GM23338 (cell line): ENCODE measurements at regions not wholly inside any gene's neighbourhood (a gene's known extent, or its start where the extent isn't known, plus 50 kb on each side); places are given as distances from the start of the nearest gene placed in this dataset.

Experiments
- ATAC-seq: fragments of 200-7000 bp; cut with Tn5 transposase; 3 replicates; pipeline ENCODE4 v1.9.1; 2020
- DNase-seq: peaks from one replicate; pipeline ENCODE4 v3.0.0-alpha.2; 2015; ENCODE audit warnings: low spot score
- H2AFZ ChIP-seq: fragments of 200-600 bp; sonication (generic); 2 replicates; pipeline ENCODE4 v1.8.0; 2016; ENCODE audit warnings: antibody characterized with exemption, mild to moderate bottlenecking, moderate library complexity
- H3F3A ChIP-seq: fragments of 200-600 bp; sonication (generic); replicated peaks from 2 replicates; pipeline ENCODE4 v1.8.0; 2017; ENCODE audit warnings: antibody characterized with exemption, mixed run types, low read depth
- H3K27ac ChIP-seq: fragments of 200-600 bp; sonication (generic); 2 replicates; pipeline ENCODE4 v1.6.1; 2016; ENCODE audit warnings: low read depth
- H3K27me3 ChIP-seq: fragments of 200-600 bp; sonication (generic); 2 replicates; pipeline ENCODE4 v1.8.0; 2016; ENCODE audit warnings: mild to moderate bottlenecking, mixed run types, moderate library complexity; ENCODE audit not compliant: insufficient read depth
- H3K36me3 ChIP-seq: fragments of 200-600 bp; sonication (generic); 2 replicates; pipeline ENCODE4 v1.8.0; 2016; ENCODE audit warnings: mild to moderate bottlenecking; ENCODE audit not compliant: insufficient read depth
- H3K4me1 ChIP-seq: fragments of 200-600 bp; sonication (generic); 2 replicates; pipeline ENCODE4 v1.8.0; 2016; ENCODE audit warnings: mild to moderate bottlenecking, moderate library complexity; ENCODE audit not compliant: insufficient read depth
- H3K4me2 ChIP-seq: fragments of 200-600 bp; sonication (generic); 2 replicates; pipeline ENCODE4 v1.7.1; 2017; ENCODE audit warnings: mixed run types
- H3K4me3 ChIP-seq: fragments of 200-600 bp; sonication (generic); 2 replicates; pipeline ENCODE4 v1.6.1; 2016; ENCODE audit warnings: mixed run types
- H3K79me2 ChIP-seq: fragments of 200-600 bp; sonication (generic); replicated peaks from 2 replicates; pipeline ENCODE4 v1.8.0; 2017; ENCODE audit warnings: mild to moderate bottlenecking; ENCODE audit not compliant: insufficient read depth
- H3K9me2 ChIP-seq: fragments of 200-600 bp; sonication (generic); 2 replicates; pipeline ENCODE4 v1.8.0; 2017; ENCODE audit not compliant: insufficient read depth
- H4K20me1 ChIP-seq: fragments of 200-600 bp; sonication (generic); replicated peaks from 2 replicates; pipeline ENCODE4 v1.8.0; 2017; ENCODE audit warnings: mild to moderate bottlenecking; ENCODE audit not compliant: insufficient read depth
- H3K27ac Mint-ChIP-seq: 2 replicates; pipeline ENCODE4 v1.8.0; 2020; ENCODE audit warnings: inconsistent platforms, mild to moderate bottlenecking, moderate library complexity, mixed read lengths
- H3K27me3 Mint-ChIP-seq: 3 replicates; pipeline ENCODE4 v1.8.0; 2022; ENCODE audit warnings: low read depth, mild to moderate bottlenecking, moderate library complexity, mixed read lengths, inconsistent platforms; ENCODE audit not compliant: insufficient read depth, poor library complexity
- H3K36me3 Mint-ChIP-seq: 3 replicates; pipeline ENCODE4 v1.8.0; 2021; ENCODE audit warnings: low read depth, mild to moderate bottlenecking, inconsistent platforms, moderate library complexity, mixed read lengths
- H3K4me1 Mint-ChIP-seq: 3 replicates; pipeline ENCODE4 v1.8.0; 2020; ENCODE audit warnings: mild to moderate bottlenecking, inconsistent platforms, mixed read lengths
- H3K4me3 Mint-ChIP-seq: 3 replicates; pipeline ENCODE4 v1.8.0; 2021; ENCODE audit warnings: moderate library complexity, mild to moderate bottlenecking, inconsistent platforms, mixed read lengths
- H3K9me3 Mint-ChIP-seq: 3 replicates; pipeline ENCODE4 v1.8.0; 2020; ENCODE audit warnings: moderate library complexity, mild to moderate bottlenecking, inconsistent platforms, mixed read lengths
- CREB1 ChIP-seq: fragments of 250-450 bp; sonication (Bioruptor Pico); IDR thresholded peaks from 2 replicates; pipeline ENCODE4 v1.5.0; 2020; ENCODE audit warnings: low read depth, mild to moderate bottlenecking, moderate library complexity
- EZH2 ChIP-seq: fragments of 200-600 bp; sonication (generic); IDR thresholded peaks from one replicate; pipeline ENCODE4 v1.8.0; 2017; ENCODE audit warnings: antibody characterized with exemption, mild to moderate bottlenecking, low read depth; ENCODE audit not compliant: unreplicated experiment
- EZH2phosphoT487 ChIP-seq: fragments of 200-600 bp; sonication (generic); IDR thresholded peaks from one replicate; pipeline ENCODE4 v1.8.1; 2018; ENCODE audit warnings: antibody characterized with exemption; ENCODE audit not compliant: unreplicated experiment
- JUNB ChIP-seq: IDR thresholded peaks from one replicate; pipeline ENCODE4 v1.6.1; 2016; ENCODE audit warnings: antibody characterized with exemption; ENCODE audit not compliant: unreplicated experiment
- POLR2AphosphoS5 ChIP-seq: IDR thresholded peaks from 2 replicates; pipeline ENCODE4 v1.6.1; 2016; ENCODE audit warnings: antibody characterized with exemption, low read depth
- ZNF331 ChIP-seq: fragments of 250-450 bp; sonication (Bioruptor Pico); IDR thresholded peaks from 2 replicates; pipeline ENCODE4 v1.5.0; 2020; ENCODE audit warnings: low read depth, mild to moderate bottlenecking, moderate library complexity
- TF ChIP-seq, protein P1 (sequence below): fragments of 250-450 bp; sonication (Bioruptor Pico); IDR thresholded peaks from 2 replicates; pipeline ENCODE4 v1.5.0; 2020; ENCODE audit warnings: mild to moderate bottlenecking, moderate library complexity
- TF ChIP-seq, protein P2 (sequence below): IDR thresholded peaks from one replicate; pipeline ENCODE4 v1.6.1; 2018; ENCODE audit warnings: antibody characterized with exemption; ENCODE audit not compliant: unreplicated experiment
- TF ChIP-seq, protein P3 (sequence below): IDR thresholded peaks from 2 replicates; pipeline ENCODE4 v1.6.1; 2016; ENCODE audit warnings: antibody characterized with exemption

DNA sequence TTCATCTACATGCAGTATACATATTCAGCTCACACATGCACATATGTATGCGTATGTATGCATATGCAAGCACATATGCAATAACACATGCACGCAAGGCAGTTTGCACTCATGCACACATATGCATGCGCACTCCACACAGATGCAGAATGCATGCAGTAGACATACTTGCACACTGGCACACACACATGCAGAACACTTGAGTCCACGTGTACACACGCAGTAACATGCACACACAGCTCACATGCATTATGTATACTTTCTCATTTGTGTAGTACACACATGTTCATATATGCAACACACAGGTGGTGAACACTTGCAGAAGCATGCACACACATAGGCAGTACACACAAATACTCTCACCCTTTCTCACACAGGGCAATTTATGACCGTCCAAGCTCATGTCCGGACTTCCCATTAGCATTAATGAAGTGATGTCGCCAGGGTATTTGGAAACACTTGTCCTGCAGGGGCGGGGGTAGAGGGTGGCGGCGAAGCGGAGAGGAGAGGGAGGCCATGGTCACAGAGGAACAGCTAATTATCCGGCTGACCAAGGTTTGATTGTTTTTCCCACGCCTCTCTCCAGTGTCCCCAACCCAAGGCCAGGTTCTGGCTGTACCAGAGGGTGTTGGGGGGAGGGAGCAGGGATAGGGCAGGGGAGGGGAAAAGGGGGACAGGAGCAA lies 91.3 kb downstream of the VEGFA start:
- Histone ChIP-seq H3K4me2 (no peak overlapping the region), H3K36me3 (no peaks in the 10 kb centered on the region), H3K27me3 (no peaks in the 10 kb centered on the region), H3K4me3 (no peak overlapping the region), H3K9me2 (no peaks in the 10 kb centered on the region), H3F3A (no peaks in the 10 kb centered on the region), H2AFZ (no peak overlapping the region), H3K27ac (no peak overlapping the region), H3K4me1 (no peaks in the 10 kb centered on the region), H4K20me1 (no peaks in the 10 kb centered on the region), H3K79me2 (no peaks in the 10 kb centered on the region)
- Mint-ChIP-seq H3K36me3 (no peaks in the 10 kb centered on the region), H3K4me1 (peaks cover 30% of the 10 kb centered on the region), H3K27ac (no peak overlapping the region), H3K27me3 (peaks cover 9% of the 10 kb centered on the region), H3K9me3 (no peaks in the 10 kb centered on the region), H3K4me3 (no peak overlapping the region)
- TF ChIP-seq EZH2phosphoT487 (no peak), EZH2 (no peak), JUNB (no peak), POLR2AphosphoS5 (no peak), CREB1 (CRISPR knock-in tag) (no peak), ZNF331 (no peak)
- TF ChIP-seq, protein P1, sequence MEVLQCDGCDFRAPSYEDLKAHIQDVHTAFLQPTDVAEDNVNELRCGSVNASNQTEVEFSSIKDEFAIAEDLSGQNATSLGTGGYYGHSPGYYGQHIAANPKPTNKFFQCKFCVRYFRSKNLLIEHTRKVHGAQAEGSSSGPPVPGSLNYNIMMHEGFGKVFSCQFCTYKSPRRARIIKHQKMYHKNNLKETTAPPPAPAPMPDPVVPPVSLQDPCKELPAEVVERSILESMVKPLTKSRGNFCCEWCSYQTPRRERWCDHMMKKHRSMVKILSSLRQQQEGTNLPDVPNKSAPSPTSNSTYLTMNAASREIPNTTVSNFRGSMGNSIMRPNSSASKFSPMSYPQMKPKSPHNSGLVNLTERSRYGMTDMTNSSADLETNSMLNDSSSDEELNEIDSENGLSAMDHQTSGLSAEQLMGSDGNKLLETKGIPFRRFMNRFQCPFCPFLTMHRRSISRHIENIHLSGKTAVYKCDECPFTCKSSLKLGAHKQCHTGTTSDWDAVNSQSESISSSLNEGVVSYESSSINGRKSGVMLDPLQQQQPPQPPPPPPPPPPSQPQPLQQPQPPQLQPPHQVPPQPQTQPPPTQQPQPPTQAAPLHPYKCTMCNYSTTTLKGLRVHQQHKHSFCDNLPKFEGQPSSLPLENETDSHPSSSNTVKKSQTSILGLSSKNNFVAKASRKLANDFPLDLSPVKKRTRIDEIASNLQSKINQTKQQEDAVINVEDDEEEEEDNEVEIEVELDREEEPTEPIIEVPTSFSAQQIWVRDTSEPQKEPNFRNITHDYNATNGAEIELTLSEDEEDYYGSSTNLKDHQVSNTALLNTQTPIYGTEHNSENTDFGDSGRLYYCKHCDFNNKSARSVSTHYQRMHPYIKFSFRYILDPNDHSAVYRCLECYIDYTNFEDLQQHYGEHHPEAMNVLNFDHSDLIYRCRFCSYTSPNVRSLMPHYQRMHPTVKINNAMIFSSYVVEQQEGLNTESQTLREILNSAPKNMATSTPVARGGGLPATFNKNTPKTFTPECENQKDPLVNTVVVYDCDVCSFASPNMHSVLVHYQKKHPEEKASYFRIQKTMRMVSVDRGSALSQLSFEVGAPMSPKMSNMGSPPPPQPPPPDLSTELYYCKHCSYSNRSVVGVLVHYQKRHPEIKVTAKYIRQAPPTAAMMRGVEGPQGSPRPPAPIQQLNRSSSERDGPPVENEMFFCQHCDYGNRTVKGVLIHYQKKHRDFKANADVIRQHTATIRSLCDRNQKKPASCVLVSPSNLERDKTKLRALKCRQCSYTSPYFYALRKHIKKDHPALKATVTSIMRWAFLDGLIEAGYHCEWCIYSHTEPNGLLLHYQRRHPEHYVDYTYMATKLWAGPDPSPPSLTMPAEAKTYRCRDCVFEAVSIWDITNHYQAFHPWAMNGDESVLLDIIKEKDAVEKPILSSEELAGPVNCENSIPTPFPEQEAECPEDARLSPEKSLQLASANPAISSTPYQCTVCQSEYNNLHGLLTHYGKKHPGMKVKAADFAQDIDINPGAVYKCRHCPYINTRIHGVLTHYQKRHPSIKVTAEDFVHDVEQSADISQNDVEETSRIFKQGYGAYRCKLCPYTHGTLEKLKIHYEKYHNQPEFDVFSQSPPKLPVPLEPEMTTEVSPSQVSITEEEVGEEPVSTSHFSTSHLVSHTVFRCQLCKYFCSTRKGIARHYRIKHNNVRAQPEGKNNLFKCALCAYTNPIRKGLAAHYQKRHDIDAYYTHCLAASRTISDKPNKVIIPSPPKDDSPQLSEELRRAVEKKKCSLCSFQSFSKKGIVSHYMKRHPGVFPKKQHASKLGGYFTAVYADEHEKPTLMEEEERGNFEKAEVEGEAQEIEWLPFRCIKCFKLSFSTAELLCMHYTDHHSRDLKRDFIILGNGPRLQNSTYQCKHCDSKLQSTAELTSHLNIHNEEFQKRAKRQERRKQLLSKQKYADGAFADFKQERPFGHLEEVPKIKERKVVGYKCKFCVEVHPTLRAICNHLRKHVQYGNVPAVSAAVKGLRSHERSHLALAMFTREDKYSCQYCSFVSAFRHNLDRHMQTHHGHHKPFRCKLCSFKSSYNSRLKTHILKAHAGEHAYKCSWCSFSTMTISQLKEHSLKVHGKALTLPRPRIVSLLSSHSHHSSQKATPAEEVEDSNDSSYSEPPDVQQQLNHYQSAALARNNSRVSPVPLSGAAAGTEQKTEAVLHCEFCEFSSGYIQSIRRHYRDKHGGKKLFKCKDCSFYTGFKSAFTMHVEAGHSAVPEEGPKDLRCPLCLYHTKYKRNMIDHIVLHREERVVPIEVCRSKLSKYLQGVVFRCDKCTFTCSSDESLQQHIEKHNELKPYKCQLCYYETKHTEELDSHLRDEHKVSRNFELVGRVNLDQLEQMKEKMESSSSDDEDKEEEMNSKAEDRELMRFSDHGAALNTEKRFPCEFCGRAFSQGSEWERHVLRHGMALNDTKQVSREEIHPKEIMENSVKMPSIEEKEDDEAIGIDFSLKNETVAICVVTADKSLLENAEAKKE (CRISPR knock-in tag) = no peak
- TF ChIP-seq, protein P2, sequence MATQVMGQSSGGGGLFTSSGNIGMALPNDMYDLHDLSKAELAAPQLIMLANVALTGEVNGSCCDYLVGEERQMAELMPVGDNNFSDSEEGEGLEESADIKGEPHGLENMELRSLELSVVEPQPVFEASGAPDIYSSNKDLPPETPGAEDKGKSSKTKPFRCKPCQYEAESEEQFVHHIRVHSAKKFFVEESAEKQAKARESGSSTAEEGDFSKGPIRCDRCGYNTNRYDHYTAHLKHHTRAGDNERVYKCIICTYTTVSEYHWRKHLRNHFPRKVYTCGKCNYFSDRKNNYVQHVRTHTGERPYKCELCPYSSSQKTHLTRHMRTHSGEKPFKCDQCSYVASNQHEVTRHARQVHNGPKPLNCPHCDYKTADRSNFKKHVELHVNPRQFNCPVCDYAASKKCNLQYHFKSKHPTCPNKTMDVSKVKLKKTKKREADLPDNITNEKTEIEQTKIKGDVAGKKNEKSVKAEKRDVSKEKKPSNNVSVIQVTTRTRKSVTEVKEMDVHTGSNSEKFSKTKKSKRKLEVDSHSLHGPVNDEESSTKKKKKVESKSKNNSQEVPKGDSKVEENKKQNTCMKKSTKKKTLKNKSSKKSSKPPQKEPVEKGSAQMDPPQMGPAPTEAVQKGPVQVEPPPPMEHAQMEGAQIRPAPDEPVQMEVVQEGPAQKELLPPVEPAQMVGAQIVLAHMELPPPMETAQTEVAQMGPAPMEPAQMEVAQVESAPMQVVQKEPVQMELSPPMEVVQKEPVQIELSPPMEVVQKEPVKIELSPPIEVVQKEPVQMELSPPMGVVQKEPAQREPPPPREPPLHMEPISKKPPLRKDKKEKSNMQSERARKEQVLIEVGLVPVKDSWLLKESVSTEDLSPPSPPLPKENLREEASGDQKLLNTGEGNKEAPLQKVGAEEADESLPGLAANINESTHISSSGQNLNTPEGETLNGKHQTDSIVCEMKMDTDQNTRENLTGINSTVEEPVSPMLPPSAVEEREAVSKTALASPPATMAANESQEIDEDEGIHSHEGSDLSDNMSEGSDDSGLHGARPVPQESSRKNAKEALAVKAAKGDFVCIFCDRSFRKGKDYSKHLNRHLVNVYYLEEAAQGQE = no peak
- TF ChIP-seq, protein P3, sequence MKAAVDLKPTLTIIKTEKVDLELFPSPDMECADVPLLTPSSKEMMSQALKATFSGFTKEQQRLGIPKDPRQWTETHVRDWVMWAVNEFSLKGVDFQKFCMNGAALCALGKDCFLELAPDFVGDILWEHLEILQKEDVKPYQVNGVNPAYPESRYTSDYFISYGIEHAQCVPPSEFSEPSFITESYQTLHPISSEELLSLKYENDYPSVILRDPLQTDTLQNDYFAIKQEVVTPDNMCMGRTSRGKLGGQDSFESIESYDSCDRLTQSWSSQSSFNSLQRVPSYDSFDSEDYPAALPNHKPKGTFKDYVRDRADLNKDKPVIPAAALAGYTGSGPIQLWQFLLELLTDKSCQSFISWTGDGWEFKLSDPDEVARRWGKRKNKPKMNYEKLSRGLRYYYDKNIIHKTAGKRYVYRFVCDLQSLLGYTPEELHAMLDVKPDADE = no peak
- DNase-seq (peak; percentile 21), ATAC-seq (no peak)
